Keratinocyte (primary cell): ENCODE measurements at regions not wholly inside any gene's neighbourhood (a gene's known extent, or its start where the extent isn't known, plus 50 kb on each side); places are given as distances from the start of the nearest gene placed in this dataset.

Experiments used
- CTCF ChIP-seq, 3 experiments: IDR thresholded peaks in 1 of 3; conservative IDR thresholded peaks in 1 of 3; optimal IDR thresholded peaks in 1 of 3; 2 replicates in 2 of 3; 3 replicates in 1 of 3; pipeline versions ENCODE3 to v1.5.1; 2011; ENCODE audit warnings: low read length in 3 of 3, mild to moderate bottlenecking in 3 of 3, moderate library complexity in 2 of 3, control low read depth in 1 of 3, inconsistent platforms in 1 of 3; ENCODE audit not compliant: insufficient read depth in 2 of 3; ENCODE audit errors: extremely low read depth in 1 of 3
- EZH2 ChIP-seq: IDR thresholded peaks from one replicate; pipeline ENCODE4 v1.6.1; 2012; ENCODE audit warnings: inconsistent platforms, mild to moderate bottlenecking, low read length, moderate library complexity

- no peak for TF ChIP-seq CTCF (optimal IDR thresholded peaks at IDR 0.05 in 1 of 3, IDR thresholded peaks at IDR 0.05 in 1 of 3, conservative IDR thresholded peaks at IDR 0.05 in 1 of 3; ENCODE audit: extremely low read depth in 1 of 3, insufficient read depth in 2 of 3, low read length in 3 of 3)
- no peak for TF ChIP-seq EZH2
These were observed 73.7 kb downstream of the LRATD1 start for GRCh38 chr2:14706201-14706600.
